K562 (cell line): ENCODE measurements at regions not wholly inside any gene's neighbourhood (a gene's known extent, or its start where the extent isn't known, plus 50 kb on each side); places are given as distances from the start of the nearest gene placed in this dataset.

Experiments
- ATAC-seq: fragments of 200-7000 bp; cut with Tn5 transposase; 3 replicates; pipeline ENCODE4 v1.9.1; 2020; ENCODE audit warnings: moderate library complexity
- BruUV-seq: library from RNA; stranded (reverse); fragments of 400-500 nt; replicated peaks from 2 replicates; lab custom pipeline; 2021; lab: Mats Ljungman, UMichigan
- CTCF ChIA-PET: fragments of 300-600 bp; formaldehyde crosslinking; extraction: SDS; loops from one replicate; lab custom pipeline; 2021; ENCODE audit warnings: low intra/inter-chr PET ratio; lab: Yijun Ruan, JAX
- POLR2A ChIA-PET: fragments of 300-600, 350-650 bp; sonication (Branson Sonifier 250); formaldehyde crosslinking; extraction: SDS; loops from one replicate; lab custom pipeline; 2021; ENCODE audit warnings: antibody characterized with exemption, inconsistent platforms; lab: Yijun Ruan, JAX
- DNase-seq, 4 experiments: peaks; one replicate each; pipeline versions ENCODE4 v3.0.0 to v3.0.0-alpha.2; 2011 to 2018; ENCODE audit warnings: low spot score in 3 of 4, mixed read lengths in 3 of 4; ENCODE audit errors: extremely low read depth in 1 of 4
- FAIRE-seq: peaks from 2 replicates; lab custom pipeline; 2011; peaks lifted over from hg19 to GRCh38; lab: Jason Lieb, UNC
- H2AFZ ChIP-seq: 2 replicates; pipeline ENCODE4 v1.6.0; 2011; ENCODE audit warnings: low read depth, low read length, control low read depth, inconsistent platforms
- H3K27ac ChIP-seq: fragments of 200-600 bp; 3 replicates; pipeline ENCODE4 v1.8.0; 2011; ENCODE audit warnings: low read depth, mild to moderate bottlenecking, control low read depth, inconsistent platforms, low read length, moderate library complexity, mixed read lengths; ENCODE audit errors: extremely low read depth
- H3K27me3 ChIP-seq, 2 experiments: fragments of 300-600 bp in 1 of 2; 2 replicates in 1 of 2; 3 replicates in 1 of 2; pipeline versions ENCODE4 v1.6.0 to v1.8.0; 2011; ENCODE audit warnings: inconsistent platforms in 2 of 2, low read length in 2 of 2, mild to moderate bottlenecking in 1 of 2, mixed read lengths in 1 of 2, moderate library complexity in 1 of 2; ENCODE audit not compliant: control insufficient read depth in 2 of 2, insufficient read depth in 2 of 2
- H3K36me3 ChIP-seq: fragments of 300-600 bp; 3 replicates; pipeline ENCODE4 v1.8.0; 2011; ENCODE audit warnings: mild to moderate bottlenecking, low read length, inconsistent platforms; ENCODE audit not compliant: control insufficient read depth, insufficient read depth
- H3K4me1 ChIP-seq, 2 experiments: fragments of 200-600 bp in 1 of 2; replicated peaks in 1 of 2; 2 replicates in 1 of 2; 3 replicates in 1 of 2; pipeline versions ENCODE4 v1.5.1 to v1.8.0; 2011; ENCODE audit warnings: inconsistent platforms in 2 of 2, low read length in 2 of 2, mild to moderate bottlenecking in 1 of 2, mixed read lengths in 1 of 2, moderate library complexity in 1 of 2; ENCODE audit not compliant: control insufficient read depth in 2 of 2, insufficient read depth in 2 of 2
- H3K4me2 ChIP-seq: 2 replicates; pipeline ENCODE4 v1.6.1; 2011; ENCODE audit warnings: low read length, control low read depth, inconsistent platforms, mixed read lengths; ENCODE audit not compliant: insufficient read depth
- H3K4me3 ChIP-seq: fragments of 200-600 bp; sonication (generic), shearing (Covaris generic); 2 replicates; pipeline ENCODE4 v1.5.1; 2016; ENCODE audit warnings: control low read depth, inconsistent platforms
- H3K79me2 ChIP-seq: fragments of 200-600 bp; 3 replicates; pipeline ENCODE4 v1.8.0; 2011; ENCODE audit warnings: low read length, inconsistent platforms; ENCODE audit not compliant: control insufficient read depth, insufficient read depth
- H3K9ac ChIP-seq, 2 experiments: 2 replicates each; pipeline versions ENCODE4 v1.6.0 to v1.6.1; 2011; ENCODE audit warnings: low read depth in 2 of 2, low read length in 2 of 2, control low read depth in 1 of 2, inconsistent platforms in 1 of 2, mild to moderate bottlenecking in 1 of 2, mixed read lengths in 1 of 2; ENCODE audit not compliant: insufficient read depth in 1 of 2
- H3K9me1 ChIP-seq: one replicate; pipeline ENCODE4 v1.6.0; 2011; ENCODE audit warnings: inconsistent platforms, mild to moderate bottlenecking, low read length, moderate library complexity; ENCODE audit not compliant: control insufficient read depth, insufficient read depth
- H3K9me3 ChIP-seq: replicated peaks from 2 replicates; pipeline ENCODE4 v1.5.1; 2011; ENCODE audit warnings: low read depth, low read length, inconsistent platforms; ENCODE audit not compliant: control insufficient read depth, insufficient read depth
- H4K20me1 ChIP-seq: replicated peaks from 2 replicates; pipeline ENCODE4 v1.6.1; 2011; ENCODE audit warnings: low read length, inconsistent platforms, mixed read lengths; ENCODE audit not compliant: control insufficient read depth, insufficient read depth
- CC2D1A ChIP-seq: fragments of 450-650 bp; IDR thresholded peaks from 2 replicates; pipeline ENCODE4 v1.6.1; 2017; ENCODE audit warnings: mild to moderate bottlenecking
- RNF219 ChIP-seq: fragments of 250-450 bp; sonication (Bioruptor Pico); IDR thresholded peaks from 2 replicates; pipeline ENCODE4 v1.5.0; 2022; ENCODE audit warnings: mild to moderate bottlenecking
- WGBS: fragments of 100-300 bp; shearing (Covaris generic); methylation state at CpG from one replicate; pipeline ENCODE4 v1.1.6; 2016; ENCODE audit warnings: low coverage, mixed read lengths; ENCODE audit not compliant: insufficient coverage; ENCODE audit errors: missing lambda C conversion rate; 5-methylcytosine and 5-hydroxymethylcytosine counted together
- in situ Hi-C: fragments of 300-500 bp; cut with MboI; formaldehyde crosslinking; loops from 4 replicates; pipeline ENCODE4 v1.15.0; 2018; ENCODE audit warnings: inconsistent platforms, mixed read lengths
- intact Hi-C: fragments of 100-400 bp; cut with micrococcal nuclease; formaldehyde crosslinking; loops from 2 replicates; pipeline ENCODE4 v1.14.2; 2022
- TF ChIP-seq, protein P1 (sequence below): sonication (generic); formaldehyde crosslinking; IDR thresholded peaks from 2 replicates; pipeline ENCODE4 v1.8.1; 2023; ENCODE audit warnings: mild to moderate bottlenecking, missing genetic modification reagents

- no peak overlapping the region for H3K9ac ChIP-seq
- no peaks in the 10 kb centered on the region for H3K9me1 ChIP-seq
- ChIA-PET CTCF (no interaction called here), POLR2A (interaction anchor here (0.7 kb wide), 2 partner anchors 67 to 209 kb away, joined by 3 to 4 read pairs; no protein-coding TSS in a partner anchor)
- intact Hi-C loops: no loop called here
- no peaks in the 10 kb centered on the region for H3K4me1 ChIP-seq
- H3K79me2 ChIP-seq: no peaks in the 10 kb centered on the region
- H3K4me2 ChIP-seq: no peak overlapping the region
- H2AFZ ChIP-seq: no peak overlapping the region
- no TSS peak for BruUV-seq
- no peaks in the 10 kb centered on the region for H3K36me3 ChIP-seq
- no peak for TF ChIP-seq CC2D1A
- TF ChIP-seq RNF219 (CRISPR knock-in tag): no peak
- TF ChIP-seq, protein P1, sequence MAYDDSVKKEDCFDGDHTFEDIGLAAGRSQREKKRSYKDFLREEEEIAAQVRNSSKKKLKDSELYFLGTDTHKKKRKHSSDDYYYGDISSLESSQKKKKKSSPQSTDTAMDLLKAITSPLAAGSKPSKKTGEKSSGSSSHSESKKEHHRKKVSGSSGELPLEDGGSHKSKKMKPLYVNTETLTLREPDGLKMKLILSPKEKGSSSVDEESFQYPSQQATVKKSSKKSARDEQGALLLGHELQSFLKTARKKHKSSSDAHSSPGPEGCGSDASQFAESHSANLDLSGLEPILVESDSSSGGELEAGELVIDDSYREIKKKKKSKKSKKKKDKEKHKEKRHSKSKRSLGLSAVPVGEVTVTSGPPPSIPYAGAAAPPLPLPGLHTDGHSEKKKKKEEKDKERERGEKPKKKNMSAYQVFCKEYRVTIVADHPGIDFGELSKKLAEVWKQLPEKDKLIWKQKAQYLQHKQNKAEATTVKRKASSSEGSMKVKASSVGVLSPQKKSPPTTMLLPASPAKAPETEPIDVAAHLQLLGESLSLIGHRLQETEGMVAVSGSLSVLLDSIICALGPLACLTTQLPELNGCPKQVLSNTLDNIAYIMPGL: no peak
- ATAC-seq: no peak
- peaks cover 0 to 3% of the 10 kb centered on the region in 2 experiments; a peak in 1 of 5 replicates for H3K27me3 ChIP-seq
- H3K4me3 ChIP-seq: no peak overlapping the region
- H3K9me3 ChIP-seq: no peaks in the 10 kb centered on the region
- no peak for DNase-seq
- in situ Hi-C loops: no loop called here
- 0% methylated on average over 3 of the region's 3 CpGs for WGBS
- H3K27ac ChIP-seq: no peak overlapping the region
- no peaks in the 10 kb centered on the region for H4K20me1 ChIP-seq
- no peak for FAIRE-seq
These were observed 272.8 kb downstream of the ICE1 start for GRCh38 chr5:5695266-5695665.
